GM12878 (cell line): ENCODE measurements at regions not wholly inside any gene's neighbourhood (a gene's known extent, or its start where the extent isn't known, plus 50 kb on each side); places are given as distances from the start of the nearest gene placed in this dataset.

Experiments
- ATAC-seq: fragments of 200-7000 bp; cut with Tn5 transposase; 3 replicates; pipeline ENCODE4 v1.9.1; 2020; ENCODE audit warnings: mild to moderate bottlenecking, moderate library complexity
- BruUV-seq: library from RNA; stranded (reverse); fragments of 400-500 nt; replicated peaks from 2 replicates; lab custom pipeline; 2021; lab: Mats Ljungman, UMichigan
- CTCF ChIA-PET: fragments of 300-600 bp; sonication (Branson Sonifier 250); formaldehyde crosslinking; extraction: SDS; loops from one replicate; lab custom pipeline; 2021; ENCODE audit warnings: inconsistent platforms; lab: Yijun Ruan, JAX
- POLR2A ChIA-PET: fragments of 350-600 bp; formaldehyde crosslinking; extraction: SDS; loops from one replicate; lab custom pipeline; 2021; ENCODE audit warnings: inconsistent platforms; lab: Charles Lee
- RAD21 ChIA-PET: fragments of 300-600 bp; sonication (Branson Sonifier 250); formaldehyde crosslinking; loops from one replicate; lab custom pipeline; 2023; ENCODE audit warnings: antibody characterized with exemption; ENCODE audit not compliant: unreplicated experiment; lab: Charles Lee
- SMC1A ChIA-PET: fragments of 300-600 bp; sonication (Branson Sonifier 250); formaldehyde crosslinking; loops from one replicate; lab custom pipeline; 2023; ENCODE audit not compliant: unreplicated experiment, uncharacterized antibody; lab: Charles Lee
- DNase-seq: peaks from one replicate; pipeline ENCODE4 v3.0.0-alpha.2; 2011; ENCODE audit warnings: low read depth, low spot score
- FAIRE-seq: peaks from 3 replicates; lab custom pipeline; 2011; peaks lifted over from hg19 to GRCh38; lab: Jason Lieb, UNC
- H2AFZ ChIP-seq: 2 replicates; pipeline ENCODE4 v1.6.0; 2011; ENCODE audit warnings: low read depth, low read length, control low read depth; ENCODE audit not compliant: control insufficient read depth
- H3K27ac ChIP-seq: 2 replicates; pipeline ENCODE4 v1.5.1; 2011; ENCODE audit warnings: control low read depth; ENCODE audit not compliant: control insufficient read depth, insufficient read depth
- H3K27me3 ChIP-seq, 2 experiments: replicated peaks in 1 of 2; 2 replicates each; pipeline versions ENCODE4 v1.6.0 to v1.6.1; 2011; ENCODE audit warnings: low read length in 1 of 2; ENCODE audit not compliant: control insufficient read depth in 2 of 2, insufficient read depth in 2 of 2
- H3K36me3 ChIP-seq, 2 experiments: 2 replicates each; pipeline ENCODE4 v1.5.1; 2011; ENCODE audit warnings: low read length in 1 of 2; ENCODE audit not compliant: control insufficient read depth in 2 of 2, insufficient read depth in 2 of 2
- H3K4me1 ChIP-seq: 2 replicates; pipeline ENCODE4 v1.6.1; 2011; ENCODE audit warnings: mild to moderate bottlenecking, low read length, moderate library complexity, mixed read lengths; ENCODE audit not compliant: control insufficient read depth, insufficient read depth
- H3K4me2 ChIP-seq: 2 replicates; pipeline ENCODE4 v1.6.0; 2011; ENCODE audit warnings: control low read depth; ENCODE audit not compliant: control insufficient read depth, insufficient read depth
- H3K4me3 ChIP-seq: fragments of 200-600 bp; sonication (generic); 2 replicates; pipeline ENCODE4 v1.5.1; 2016
- H3K79me2 ChIP-seq: 2 replicates; pipeline ENCODE4 v1.6.0; 2011; ENCODE audit warnings: low read length; ENCODE audit not compliant: control insufficient read depth, insufficient read depth
- H3K9ac ChIP-seq: 2 replicates; pipeline ENCODE4 v1.8.0; 2011; ENCODE audit warnings: low read length, control low read depth, mixed read lengths; ENCODE audit not compliant: control insufficient read depth, insufficient read depth
- H3K9me3 ChIP-seq: replicated peaks from 3 replicates; pipeline ENCODE4 v1.5.1; 2011; ENCODE audit warnings: mild to moderate bottlenecking, low read length; ENCODE audit not compliant: control insufficient read depth, insufficient read depth
- H4K20me1 ChIP-seq: 2 replicates; pipeline ENCODE4 v1.6.0; 2011; ENCODE audit not compliant: control insufficient read depth, insufficient read depth
- BACH1 ChIP-seq: fragments of 450-650 bp; IDR thresholded peaks from 2 replicates; pipeline ENCODE4 v1.6.1; 2017; ENCODE audit warnings: mild to moderate bottlenecking, borderline replicate concordance
- BHLHE40 ChIP-seq, 2 experiments: fragments of 450-650 bp in 1 of 2; IDR thresholded peaks; 2 replicates each; pipeline ENCODE4 v1.6.1; 2011 to 2017; ENCODE audit warnings: low read depth in 2 of 2, borderline replicate concordance in 1 of 2, improper control_type of control experiment in 1 of 2, low read length in 1 of 2, mild to moderate bottlenecking in 1 of 2
- CHD4 ChIP-seq: fragments of 200-600 bp; sonication (generic); IDR thresholded peaks from 2 replicates; pipeline ENCODE4 v1.6.1; 2016; ENCODE audit warnings: mild to moderate bottlenecking
- MAX ChIP-seq: IDR thresholded peaks from 2 replicates; pipeline ENCODE4 v1.6.1; 2012; ENCODE audit warnings: low read depth, low read length, improper control_type of control experiment
- NBN ChIP-seq: fragments of 450-650 bp; IDR thresholded peaks from 2 replicates; pipeline ENCODE4 v1.6.1; 2016
- NFYA ChIP-seq: IDR thresholded peaks from 2 replicates; pipeline ENCODE4 v1.6.1; 2011; ENCODE audit warnings: low read depth, mild to moderate bottlenecking, low read length, improper control_type of control experiment, borderline replicate concordance
- NFYB ChIP-seq: IDR thresholded peaks from 2 replicates; pipeline ENCODE4 v1.6.1; 2011; ENCODE audit warnings: low read depth, mild to moderate bottlenecking, low read length, improper control_type of control experiment, moderate library complexity; ENCODE audit not compliant: insufficient read depth
- NR2F1 ChIP-seq: fragments of 450-650 bp; conservative IDR thresholded peaks from 2 replicates; pipeline ENCODE4 v1.6.1; 2017; ENCODE audit warnings: mild to moderate bottlenecking
- PAX5 ChIP-seq: IDR thresholded peaks from 2 replicates; pipeline ENCODE4 v1.6.1; 2011; ENCODE audit warnings: low read depth, low read length, borderline replicate concordance
- POLR2AphosphoS2 ChIP-seq: IDR thresholded peaks from 2 replicates; pipeline ENCODE4 v1.6.1; 2011; ENCODE audit warnings: low read depth, mild to moderate bottlenecking, low read length, improper control_type of control experiment, moderate library complexity
- RFX5 ChIP-seq: IDR thresholded peaks from 2 replicates; pipeline ENCODE4 v1.6.1; 2011; ENCODE audit warnings: low read depth, low read length, improper control_type of control experiment
- SMAD1 ChIP-seq: fragments of 450-650 bp; IDR thresholded peaks from 2 replicates; pipeline ENCODE4 v1.6.1; 2018; ENCODE audit warnings: mild to moderate bottlenecking, low read depth; ENCODE audit not compliant: partially characterized antibody
- SMARCA5 ChIP-seq: fragments of 450-650 bp; IDR thresholded peaks from 2 replicates; pipeline ENCODE4 v1.6.1; 2017; ENCODE audit warnings: mild to moderate bottlenecking
- SPI1 ChIP-seq: IDR thresholded peaks from 2 replicates; pipeline ENCODE4 v1.6.1; 2011; ENCODE audit warnings: low read depth, mild to moderate bottlenecking, low read length, moderate library complexity, borderline replicate concordance; ENCODE audit not compliant: insufficient read depth
- STAT3 ChIP-seq: IDR thresholded peaks from 2 replicates; pipeline ENCODE4 v1.6.1; 2011; ENCODE audit warnings: low read depth, low read length, improper control_type of control experiment
- SUPT20H ChIP-seq: IDR thresholded peaks from 2 replicates; pipeline ENCODE4 v1.6.1; 2011; ENCODE audit warnings: low read depth, mild to moderate bottlenecking, low read length, moderate library complexity, borderline replicate concordance; ENCODE audit not compliant: control insufficient read depth
- SUZ12 ChIP-seq: fragments of 200-600 bp; sonication (generic); IDR thresholded peaks from one replicate; pipeline ENCODE4 v1.6.1; 2018; ENCODE audit warnings: antibody characterized with exemption, mild to moderate bottlenecking; ENCODE audit not compliant: unreplicated experiment
- ZNF217 ChIP-seq: fragments of 450-650 bp; IDR thresholded peaks from 2 replicates; pipeline ENCODE4 v1.6.1; 2017; ENCODE audit warnings: antibody characterized with exemption, mild to moderate bottlenecking
- WGBS: methylation state at CpG from one replicate; pipeline ENCODE4 v1.1.6; 2016; ENCODE audit warnings: low lambda C conversion rate; ENCODE audit not compliant: insufficient replicate concordance, insufficient coverage; ENCODE audit errors: missing lambda C conversion rate; 5-methylcytosine and 5-hydroxymethylcytosine counted together
- in situ Hi-C: fragments of 300-500 bp; cut with MboI; formaldehyde crosslinking; loops from 9 replicates; pipeline ENCODE4 v1.14.3; 2018; ENCODE audit warnings: mixed read lengths
- intact Hi-C: fragments of 100-400 bp; cut with micrococcal nuclease; formaldehyde crosslinking; loops from one replicate; pipeline ENCODE4 v1.14.2; 2022; ENCODE audit not compliant: unreplicated experiment

- H3K4me3 ChIP-seq, result no peak overlapping the region
- BruUV-seq, result no TSS peak
- TF ChIP-seq NR2F1 (no peak), RFX5 (no peak), SMAD1 (no peak), NBN (no peak), NFYB (no peak), MAX (no peak), BACH1 (no peak), CHD4 (no peak), PAX5 (no peak), ZNF217 (no peak), SMARCA5 (no peak), STAT3 (no peak), BHLHE40 (IDR thresholded peaks at IDR 0.05; ENCODE audit: borderline replicate concordance in 1 of 2, low read depth in 2 of 2, low read length in 1 of 2) (no peak), SPI1 (no peak), SUZ12 (no peak), POLR2AphosphoS2 (no peak), SUPT20H (no peak), NFYA (no peak)
- ATAC-seq (no peak), FAIRE-seq (no peak), DNase-seq (no peak)
- SMC1A ChIA-PET, result interaction anchor here (1.2 to 2.0 kb wide), 3 partner anchors 13 to 24 kb away, joined by 4 to 6 read pairs (median 4); no protein-coding TSS in a partner anchor
- H3K9me3 ChIP-seq, result no peaks in the 10 kb centered on the region
- CTCF ChIA-PET, result interaction anchor here (0.6 to 0.7 kb wide), 3 partner anchors 16 to 67 kb away, joined by 3 to 4 read pairs (median 3); no protein-coding TSS in a partner anchor
- no peak overlapping the region; the same call in 1 of the 2 replicates for H3K9ac ChIP-seq
- H3K36me3 ChIP-seq, result no peaks in the 10 kb centered on the region
- intact Hi-C loops, result loop anchor here (5.0 kb wide), 1 partner anchor 128 kb away; no protein-coding TSS in a partner anchor
- in situ Hi-C loops, result no loop called here
- RAD21 ChIA-PET, result interaction anchor here (0.9 kb wide), 1 partner anchor 111 kb away, joined by 4 read pairs; no protein-coding TSS in a partner anchor
- H3K27ac ChIP-seq, result peak overlapping the region; percentile 12; the same call in 1 of the 2 replicates
- H3K4me2 ChIP-seq, result peak overlapping the region; percentile 30; the same call in 1 of the 2 replicates
- H3K27me3 ChIP-seq, result no peaks in the 10 kb centered on the region
- 89% methylated on average over 8 of the region's 8 CpGs for WGBS
- peak overlapping the region; percentile 51 for H2AFZ ChIP-seq
- POLR2A ChIA-PET, result interaction anchor here (0.5 to 0.6 kb wide), 3 partner anchors 246 to 1028 kb away, joined by 3 to 7 read pairs (median 3); no protein-coding TSS in a partner anchor
- H3K79me2 ChIP-seq, result no peaks in the 10 kb centered on the region
- H4K20me1 ChIP-seq, result no peaks in the 10 kb centered on the region
- H3K4me1 ChIP-seq, result peaks cover 3% of the 10 kb centered on the region; the same call in 1 of the 2 replicates
Measured at GRCh38 chr7:131234719-131235488, 92.8 kb upstream of the MKLN1 start.
